ENCODE measurements at regions not wholly inside any gene's neighbourhood (a gene's known extent, or its start where the extent isn't known, plus 50 kb on each side); places are given as distances from the start of the nearest gene placed in this dataset.
"Not testable (repeated sequence)": the region's sequence is repeated elsewhere in the genome, so short reads cannot be mapped to it uniquely, and the experiment has no call there.

GRCh38 chr6:73990609-73991238 is 294.7 kb downstream of the CD109 start:
- ATAC-seq (ENCODE audit: poor library complexity); DNase-seq; intact Hi-C loops (cut with DNase I): not testable (repeated sequence)

GRCh38 chr6:73989428-73989827 is 293.4 kb downstream of the CD109 start:
- ATAC-seq (ENCODE audit: poor library complexity): no peak
- intact Hi-C loops (cut with DNase I): no loop called here
- DNase-seq: no peak

- DNase-seq (no peak), ATAC-seq (ENCODE audit: poor library complexity) (no peak)
- intact Hi-C loops (cut with DNase I): no loop called here
These were observed 289.9 kb downstream of the CD109 start for GRCh38 chr6:73985891-73986290.

DNA sequence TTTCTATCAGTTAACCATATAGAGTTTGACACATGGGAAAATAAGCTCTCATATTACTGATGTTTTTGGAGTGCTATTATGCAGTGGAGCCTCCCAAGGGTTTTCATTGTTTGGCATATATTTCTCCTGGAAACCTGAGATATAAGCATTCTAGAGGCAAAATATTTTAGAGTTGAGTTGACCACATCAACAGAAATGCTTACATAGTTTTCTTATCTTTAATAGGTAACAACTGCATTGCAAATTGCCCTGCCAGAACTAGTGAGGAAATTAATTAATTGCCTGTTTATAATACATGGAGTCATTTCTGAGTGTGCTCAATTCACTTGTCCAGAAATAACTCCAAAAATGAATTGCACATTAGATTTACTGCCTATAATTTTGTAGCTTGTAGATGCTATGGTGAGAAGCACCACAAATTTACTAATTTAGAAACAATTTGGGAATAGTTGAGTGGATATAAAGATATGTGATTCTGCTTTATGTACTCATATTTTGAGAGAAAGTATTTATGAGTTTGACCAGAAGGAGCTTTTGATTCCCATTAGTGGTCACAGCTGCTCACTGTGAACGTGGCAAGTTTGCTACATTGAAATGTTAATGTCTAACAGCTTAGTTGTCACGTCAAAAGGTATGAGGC is 288.7 kb downstream of the CD109 start:
- no peak for DNase-seq
- intact Hi-C loops (cut with DNase I): no loop called here
- ATAC-seq (ENCODE audit: poor library complexity): no peak

DNA sequence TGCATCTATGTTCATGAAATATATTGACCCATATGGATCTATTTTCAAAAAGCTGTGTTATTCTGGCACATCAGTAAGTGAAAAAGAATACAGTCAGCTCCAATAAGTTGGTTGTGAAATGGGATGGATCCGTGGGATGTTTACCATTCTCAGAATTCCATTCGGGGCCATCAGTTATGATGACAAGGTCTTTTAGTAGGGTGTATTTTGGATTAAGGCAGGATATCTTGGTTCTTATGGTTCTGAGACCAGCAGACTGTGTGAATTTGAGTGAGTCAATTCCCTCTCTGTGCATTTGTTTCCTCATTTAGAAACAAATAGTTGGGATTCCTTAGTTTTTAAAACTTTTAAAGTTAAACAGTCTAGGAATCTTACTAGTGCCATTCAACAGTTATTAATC is 287.4 kb downstream of the CD109 start:
- DNase-seq (no peak), ATAC-seq (ENCODE audit: poor library complexity) (no peak)
- intact Hi-C loops (cut with DNase I): no loop called here

GRCh38 chr6:73980096-73980495 is 284.1 kb downstream of the CD109 start:
- ATAC-seq (ENCODE audit: poor library complexity) (no peak), DNase-seq (no peak)
- intact Hi-C loops (cut with DNase I): no loop called here

- no peak for ATAC-seq (ENCODE audit: poor library complexity)
- DNase-seq: no peak
- intact Hi-C loops (cut with DNase I): no loop called here
These were observed 282.3 kb downstream of the CD109 start for GRCh38 chr6:73978330-73978729.

DNA sequence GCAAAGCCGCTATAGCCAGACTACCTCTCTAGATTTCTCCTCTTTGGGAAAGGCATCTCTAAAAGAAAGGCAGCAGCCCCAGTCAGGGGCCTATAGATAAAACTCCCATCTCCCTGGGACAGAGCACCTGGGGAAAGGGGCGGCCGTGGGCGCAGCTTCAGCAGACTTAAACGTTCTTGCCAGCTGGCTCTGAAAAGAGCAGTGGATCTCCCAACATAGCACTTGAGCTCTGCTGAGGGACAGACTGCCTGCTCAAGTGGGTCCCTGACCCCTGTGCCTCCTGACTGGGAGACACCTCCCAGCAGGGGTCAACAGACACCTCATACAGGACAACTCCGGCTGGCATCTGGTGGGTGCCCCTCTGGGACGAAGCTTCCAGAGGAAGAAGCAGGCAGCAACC is 276.5 kb downstream of the CD109 start:
- ATAC-seq (ENCODE audit: poor library complexity); DNase-seq; intact Hi-C loops (cut with DNase I): not testable (repeated sequence)

DNA sequence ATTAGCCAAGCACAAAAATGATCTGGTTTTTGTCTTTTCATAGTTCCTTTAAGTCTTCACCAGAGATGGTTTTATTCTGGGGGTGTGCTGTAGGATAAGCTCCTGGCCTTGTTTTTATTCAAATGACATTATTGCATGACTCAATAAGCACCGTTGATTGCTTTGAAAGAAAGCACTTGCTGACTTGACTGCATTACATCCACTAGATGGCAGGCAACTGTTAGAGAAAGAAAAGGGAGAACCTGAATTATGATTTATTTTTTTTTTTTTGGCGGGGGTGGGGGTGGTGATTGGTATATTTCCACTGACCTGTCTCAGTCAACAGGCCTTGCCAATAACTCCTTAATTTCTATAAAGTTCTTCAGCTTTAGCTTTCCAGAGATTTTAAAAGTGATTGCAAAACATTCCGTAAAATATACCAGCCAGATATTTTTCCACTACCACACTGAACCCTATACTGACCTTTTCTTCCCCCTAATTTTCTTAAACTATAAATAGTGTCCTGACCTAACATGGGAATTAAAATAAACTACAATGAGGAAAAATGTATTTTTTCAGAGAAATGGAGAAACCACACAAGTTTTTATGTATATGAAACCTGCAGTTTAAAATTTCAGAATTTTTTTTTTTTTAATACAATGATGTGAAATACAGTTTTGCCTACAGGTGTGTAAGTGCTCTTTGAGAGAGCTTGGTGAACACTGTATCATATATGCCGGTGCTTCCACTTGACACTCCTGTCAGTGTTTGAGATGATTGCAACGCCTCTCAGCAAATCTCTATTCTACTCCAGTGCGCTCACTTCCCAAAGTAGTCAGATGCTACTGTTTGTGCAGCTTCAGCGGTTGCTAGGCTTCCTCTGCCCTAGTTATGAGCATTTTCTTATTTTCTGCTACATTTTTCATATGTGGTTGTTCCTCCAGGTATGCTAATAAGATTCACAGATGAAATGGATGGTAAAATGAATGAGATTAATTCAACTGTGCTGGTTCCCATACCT is 274.3 kb downstream of the CD109 start:
- no peak for DNase-seq
- ATAC-seq (ENCODE audit: poor library complexity): peak; percentile 61
- intact Hi-C loops (cut with DNase I): loop anchor here (5.0 kb wide), 1 partner anchor 1237 kb away; the partner anchor contains the start of gene COL12A1

- ATAC-seq (ENCODE audit: poor library complexity): no peak
- DNase-seq: no peak
- intact Hi-C loops (cut with DNase I): loop anchor here (5.0 kb wide), 1 partner anchor 1239 kb away; the partner anchor contains the start of gene COL12A1
These were observed 272.3 kb downstream of the CD109 start for GRCh38 chr6:73968221-73968757.

- DNase-seq: no peak
- intact Hi-C loops (cut with DNase I): loop anchor here (5.0 kb wide), 1 partner anchor 1242 kb away; the partner anchor contains the start of gene COL12A1
- peak; percentile 56 for ATAC-seq (ENCODE audit: poor library complexity)
These were observed 269.6 kb downstream of the CD109 start for GRCh38 chr6:73965539-73966029.

DNA sequence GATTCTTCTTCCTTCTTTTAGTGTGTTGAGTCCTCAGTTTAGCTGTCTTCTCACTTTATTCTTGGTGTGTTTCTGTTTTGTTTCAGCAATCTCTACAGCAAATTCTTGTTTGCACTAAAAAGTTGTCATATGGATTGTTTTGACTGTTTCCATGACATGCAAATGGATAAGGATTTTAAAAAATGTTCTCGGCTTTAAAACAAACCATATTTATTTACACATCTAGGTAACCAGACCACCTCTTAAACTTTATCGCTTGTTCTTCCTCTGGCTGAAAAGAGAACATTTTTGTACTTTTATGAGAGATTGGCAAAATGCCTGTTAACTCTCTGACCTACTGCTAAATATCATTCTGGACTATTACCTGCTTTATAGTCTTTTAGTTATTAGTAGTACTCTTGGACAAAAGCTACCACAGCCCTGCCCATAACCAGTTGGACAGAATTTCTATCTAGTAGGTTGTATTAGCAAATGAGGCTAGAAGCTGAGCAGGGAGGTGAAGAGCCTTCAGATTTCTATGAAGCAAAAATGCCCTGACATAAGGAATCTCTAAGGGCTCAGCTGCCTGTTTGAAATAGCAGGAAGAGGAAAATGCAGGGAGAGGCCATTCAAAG is 268.3 kb downstream of the CD109 start:
- no peak for ATAC-seq (ENCODE audit: poor library complexity)
- DNase-seq: no peak
- intact Hi-C loops (cut with DNase I): no loop called here

DNA sequence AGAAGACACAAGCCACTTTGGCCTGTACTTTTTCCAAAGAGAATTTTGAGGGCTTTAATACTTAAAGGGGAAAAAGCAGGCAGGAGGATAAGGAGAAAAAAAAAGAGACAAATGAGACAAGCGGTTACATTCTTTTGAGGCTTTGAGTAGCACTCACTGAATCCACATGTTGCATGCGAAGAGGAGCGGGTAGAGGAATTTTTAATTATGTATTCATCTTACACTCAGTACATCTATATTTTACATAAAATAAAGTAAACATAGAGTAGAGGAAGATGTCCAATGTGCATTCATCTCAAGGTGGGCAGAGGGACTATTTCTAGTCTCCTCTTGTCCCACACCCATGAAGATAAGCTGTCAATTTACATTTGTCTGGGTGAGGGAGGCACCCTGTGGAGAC is 266.9 kb downstream of the CD109 start:
- intact Hi-C loops (cut with DNase I): no loop called here

GRCh38 chr6:73956305-73956704 is 260.3 kb downstream of the CD109 start:
- no peak for DNase-seq
- intact Hi-C loops (cut with DNase I): no loop called here
- ATAC-seq (ENCODE audit: poor library complexity): no peak

More for the DNA sequence above, 266.9 kb downstream of the CD109 start:
- DNase-seq: no peak
- ATAC-seq (ENCODE audit: poor library complexity): no peak

- no peak for ATAC-seq (ENCODE audit: poor library complexity)
- no peak for DNase-seq
- intact Hi-C loops (cut with DNase I): no loop called here
These were observed 259.8 kb downstream of the CD109 start for GRCh38 chr6:73955800-73956199.

DNA sequence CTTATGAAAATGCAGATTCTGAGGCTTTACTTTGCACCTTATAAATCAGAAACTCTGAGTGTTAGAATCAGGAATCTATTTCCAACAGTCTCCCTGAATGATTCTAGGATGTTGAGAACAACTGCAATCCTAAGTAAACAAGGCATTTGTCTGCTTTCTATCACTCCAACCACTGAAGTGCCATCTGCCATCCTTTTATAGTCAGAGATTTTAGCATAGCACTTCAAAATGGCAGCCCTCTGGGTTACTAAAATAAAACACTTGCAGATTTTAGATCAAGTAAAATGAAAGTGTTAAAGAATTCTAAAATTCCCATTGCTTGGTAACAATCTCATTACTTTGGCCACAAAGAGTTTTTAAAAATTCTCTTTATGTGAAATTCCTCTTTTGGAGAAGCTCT is 258.9 kb downstream of the CD109 start:
- no peak for DNase-seq
- intact Hi-C loops (cut with DNase I): no loop called here
- ATAC-seq (ENCODE audit: poor library complexity): no peak

GRCh38 chr6:73951183-73951582 is 255.2 kb downstream of the CD109 start:
- peak; percentile 66 for ATAC-seq (ENCODE audit: poor library complexity)
- DNase-seq: no peak
- intact Hi-C loops (cut with DNase I): no loop called here

- ATAC-seq (ENCODE audit: poor library complexity): peak; percentile 91
- no peak for DNase-seq
These were observed 248.1 kb downstream of the CD109 start for GRCh38 chr6:73943930-73944652.

More at GRCh38 chr6:73943930-73944652, 248.1 kb downstream of the CD109 start:
- intact Hi-C loops (cut with DNase I): no loop called here
